Fibroblast of skin of right quadriceps (primary cell): ENCODE measurements at regions not wholly inside any gene's neighbourhood (a gene's known extent, or its start where the extent isn't known, plus 50 kb on each side); places are given as distances from the start of the nearest gene placed in this dataset.
"Not testable (repeated sequence)": the region's sequence is repeated elsewhere in the genome, so short reads cannot be mapped to it uniquely, and the experiment has no call there.

Experiments used
- DNase-seq: peaks from one replicate; pipeline ENCODE4 v3.0.0-alpha.2; 2013

GRCh38 chr7:28330384-28331070 is 81.8 kb upstream of the CREB5 start:
- peak; percentile 24 for DNase-seq

- no peak for DNase-seq
Observed at GRCh38 chr7:28332046-28332445, 80.3 kb upstream of the CREB5 start.

- DNase-seq: not testable (repeated sequence)
Observed at GRCh38 chr7:28333548-28333947, 78.8 kb upstream of the CREB5 start.

- no peak for DNase-seq
Observed at GRCh38 chr7:28336806-28337205, 75.5 kb upstream of the CREB5 start.

GRCh38 chr7:28338041-28338440 is 74.3 kb upstream of the CREB5 start:
- DNase-seq: no peak

- no peak for DNase-seq
Observed at GRCh38 chr7:28343462-28343861, 68.9 kb upstream of the CREB5 start.

GRCh38 chr7:28346256-28346655 is 66.1 kb upstream of the CREB5 start:
- DNase-seq: no peak

- peak; percentile 15 for DNase-seq
Observed at GRCh38 chr7:28346676-28347363, 65.5 kb upstream of the CREB5 start.

GRCh38 chr7:28347475-28348318 is 64.6 kb upstream of the CREB5 start:
- peak; percentile 72 for DNase-seq

GRCh38 chr7:28348636-28349035 is 63.7 kb upstream of the CREB5 start:
- DNase-seq: no peak

GRCh38 chr7:28349637-28350036 is 62.7 kb upstream of the CREB5 start:
- DNase-seq: no peak

- no peak for DNase-seq
Observed at GRCh38 chr7:28350662-28351061, 61.7 kb upstream of the CREB5 start.

- DNase-seq: no peak
Observed at GRCh38 chr7:28351450-28351849, 60.9 kb upstream of the CREB5 start.

- peak; percentile 93 for DNase-seq
Observed at GRCh38 chr7:28354601-28355402, 57.5 kb upstream of the CREB5 start.

GRCh38 chr7:28355635-28356319 is 56.5 kb upstream of the CREB5 start:
- DNase-seq: peak; percentile 21

- no peak for DNase-seq
Observed at GRCh38 chr7:28356619-28357018, 55.7 kb upstream of the CREB5 start.

- peak; percentile 84 for DNase-seq
Observed at GRCh38 chr7:28358423-28358868, 53.9 kb upstream of the CREB5 start.

GRCh38 chr7:28360739-28361138 is 51.6 kb upstream of the CREB5 start:
- DNase-seq: no peak

GRCh38 chr7:28361551-28361950 is 50.8 kb upstream of the CREB5 start:
- no peak for DNase-seq

- no peak for DNase-seq
Observed at GRCh38 chr7:28362182-28362581, 50.1 kb upstream of the CREB5 start.
